SK-N-SH treated with all-trans-retinoic acid at 6 μM for 48 hours (cell line): ENCODE measurements at regions not wholly inside any gene's neighbourhood (a gene's known extent, or its start where the extent isn't known, plus 50 kb on each side); places are given as distances from the start of the nearest gene placed in this dataset.

ENCODE experiments used
- BACH2 ChIP-seq: fragments of 250-450 bp; sonication (Bioruptor Pico); IDR thresholded peaks from 2 replicates; pipeline ENCODE4 v1.9.0; 2021; ENCODE audit warnings: mild to moderate bottlenecking, borderline replicate concordance
- GLIS3 ChIP-seq: fragments of 250-450 bp; sonication (Bioruptor Pico); IDR thresholded peaks from 2 replicates; pipeline ENCODE4 v1.5.0; 2020; ENCODE audit warnings: mild to moderate bottlenecking, moderate library complexity
- ISL1 ChIP-seq: fragments of 250-450 bp; sonication (Bioruptor Pico); IDR thresholded peaks from 2 replicates; pipeline ENCODE4 v2.1.2; 2022; ENCODE audit warnings: mild to moderate bottlenecking, moderate library complexity
- OSR1 ChIP-seq: fragments of 250-450 bp; sonication (Bioruptor Pico); IDR thresholded peaks from 2 replicates; pipeline ENCODE4 v1.8.0; 2022; ENCODE audit warnings: moderate library complexity, mild to moderate bottlenecking, inconsistent platforms
- PPARA ChIP-seq: fragments of 250-450 bp; sonication (Bioruptor Pico); IDR thresholded peaks from 2 replicates; pipeline ENCODE4 v1.5.0; 2020; ENCODE audit warnings: mild to moderate bottlenecking, borderline replicate concordance
- TCF4 ChIP-seq: fragments of 250-450 bp; sonication (Bioruptor Pico); IDR thresholded peaks from 2 replicates; pipeline ENCODE4 v1.8.0; 2021; ENCODE audit warnings: mild to moderate bottlenecking, moderate library complexity, borderline replicate concordance
- ZFP30 ChIP-seq: fragments of 450-650 bp; formaldehyde crosslinking; IDR thresholded peaks from 2 replicates; pipeline ENCODE4 v1.5.0; 2022; ENCODE audit warnings: mild to moderate bottlenecking, moderate library complexity
- ZNF8 ChIP-seq: fragments of 450-650 bp; formaldehyde crosslinking; IDR thresholded peaks from 2 replicates; pipeline ENCODE4 v1.5.0; 2020; ENCODE audit warnings: mild to moderate bottlenecking, moderate library complexity

DNA sequence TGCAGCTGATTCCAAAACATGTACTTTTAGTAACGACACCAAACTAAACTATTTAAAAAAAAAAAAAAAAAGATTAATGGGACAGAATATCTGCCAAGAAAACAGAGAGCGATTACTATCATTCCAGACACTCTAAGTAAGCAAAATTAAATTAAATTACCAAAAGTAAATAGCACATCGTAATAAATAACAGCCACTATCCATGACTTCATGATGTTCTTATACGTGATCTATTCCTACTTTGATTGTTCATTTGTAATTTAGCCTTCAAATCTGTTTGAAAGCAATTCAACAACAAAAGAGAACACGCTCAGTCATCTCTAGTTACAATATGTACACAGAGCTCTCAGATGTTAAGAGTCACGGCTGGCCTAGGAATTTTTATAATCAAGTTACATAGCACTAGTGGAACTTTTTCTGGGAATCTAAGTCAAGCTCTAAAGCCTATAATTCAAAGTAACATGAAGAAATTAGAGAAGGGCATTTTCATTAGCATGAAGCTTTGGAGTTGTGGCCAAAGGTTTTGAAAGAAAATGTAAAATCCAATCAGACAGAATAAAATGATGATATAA, 241.7 kb upstream of the NEBL start:
- TF ChIP-seq OSR1 (CRISPR knock-in tag) (no peak), ZNF8 (CRISPR knock-in tag) (no peak), BACH2 (CRISPR knock-in tag) (no peak), PPARA (CRISPR knock-in tag) (no peak), GLIS3 (CRISPR knock-in tag) (no peak), TCF4 (CRISPR knock-in tag) (peak; percentile 82), ZFP30 (CRISPR knock-in tag) (no peak; the same call in 1 of the 2 replicates), ISL1 (CRISPR knock-in tag) (peak; percentile 99)
